DND-41 (cell line): ENCODE measurements at regions not wholly inside any gene's neighbourhood (a gene's known extent, or its start where the extent isn't known, plus 50 kb on each side); places are given as distances from the start of the nearest gene placed in this dataset.

Experiments
- EZH2 ChIP-seq: IDR thresholded peaks from 3 replicates; pipeline ENCODE4 v1.6.1; 2012; ENCODE audit warnings: borderline replicate concordance, low read depth, mild to moderate bottlenecking, moderate library complexity, low read length, inconsistent platforms; ENCODE audit not compliant: severe bottlenecking
- TF ChIP-seq, protein P1 (sequence below): IDR thresholded peaks from 2 replicates; pipeline ENCODE4 v1.5.1; 2012; ENCODE audit warnings: borderline replicate concordance, low read length, moderate library complexity, mild to moderate bottlenecking; ENCODE audit not compliant: poor library complexity, severe bottlenecking; ENCODE audit errors: extremely low read depth

DNA sequence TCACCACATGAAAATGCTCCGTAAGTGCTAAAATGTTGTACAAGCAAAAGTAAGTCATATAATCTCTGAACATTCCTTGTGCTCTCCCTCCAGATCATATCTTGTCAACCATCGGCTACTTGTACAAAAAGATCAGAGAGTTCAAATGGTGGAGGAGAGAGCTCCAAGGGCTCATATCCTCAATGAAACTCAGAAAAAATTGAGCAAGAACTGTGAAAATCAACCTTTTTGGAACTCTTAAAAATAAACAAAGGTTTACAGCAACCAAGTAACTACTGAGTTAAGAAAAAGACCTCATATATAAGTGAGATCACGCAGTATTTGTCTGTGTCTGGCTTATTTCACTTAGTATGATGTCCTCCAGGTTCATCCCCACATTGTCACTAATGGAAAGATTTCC, 63.2 kb downstream of the TEX13C start:
- TF ChIP-seq, protein P1, sequence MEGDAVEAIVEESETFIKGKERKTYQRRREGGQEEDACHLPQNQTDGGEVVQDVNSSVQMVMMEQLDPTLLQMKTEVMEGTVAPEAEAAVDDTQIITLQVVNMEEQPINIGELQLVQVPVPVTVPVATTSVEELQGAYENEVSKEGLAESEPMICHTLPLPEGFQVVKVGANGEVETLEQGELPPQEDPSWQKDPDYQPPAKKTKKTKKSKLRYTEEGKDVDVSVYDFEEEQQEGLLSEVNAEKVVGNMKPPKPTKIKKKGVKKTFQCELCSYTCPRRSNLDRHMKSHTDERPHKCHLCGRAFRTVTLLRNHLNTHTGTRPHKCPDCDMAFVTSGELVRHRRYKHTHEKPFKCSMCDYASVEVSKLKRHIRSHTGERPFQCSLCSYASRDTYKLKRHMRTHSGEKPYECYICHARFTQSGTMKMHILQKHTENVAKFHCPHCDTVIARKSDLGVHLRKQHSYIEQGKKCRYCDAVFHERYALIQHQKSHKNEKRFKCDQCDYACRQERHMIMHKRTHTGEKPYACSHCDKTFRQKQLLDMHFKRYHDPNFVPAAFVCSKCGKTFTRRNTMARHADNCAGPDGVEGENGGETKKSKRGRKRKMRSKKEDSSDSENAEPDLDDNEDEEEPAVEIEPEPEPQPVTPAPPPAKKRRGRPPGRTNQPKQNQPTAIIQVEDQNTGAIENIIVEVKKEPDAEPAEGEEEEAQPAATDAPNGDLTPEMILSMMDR = no peak
- no peak for TF ChIP-seq EZH2
